ENCODE measurements at regions not wholly inside any gene's neighbourhood (a gene's known extent, or its start where the extent isn't known, plus 50 kb on each side); places are given as distances from the start of the nearest gene placed in this dataset.

- TF ChIP-seq CTCF (IDR thresholded peaks at IDR 0.05; ENCODE audit: low read length) (no peak), EZH2 (IDR thresholded peaks at IDR 0.05; ENCODE audit: borderline replicate concordance, low read length) (no peak)
These were observed 356.7 kb downstream of the CDH7 start for GRCh38 chr18:66107546-66107945.

All from OCI-LY1 (cell line).